NB4 (cell line): ENCODE measurements at regions not wholly inside any gene's neighbourhood (a gene's known extent, or its start where the extent isn't known, plus 50 kb on each side); places are given as distances from the start of the nearest gene placed in this dataset.

Source experiments
- MYC ChIP-seq: IDR thresholded peaks from 2 replicates; pipeline ENCODE4 v1.6.1; 2011; ENCODE audit warnings: low read depth, low read length
- TF ChIP-seq, protein P1 (sequence below): IDR thresholded peaks from one replicate; pipeline ENCODE4 v1.5.1; 2012; ENCODE audit warnings: low read depth, low read length

DNA sequence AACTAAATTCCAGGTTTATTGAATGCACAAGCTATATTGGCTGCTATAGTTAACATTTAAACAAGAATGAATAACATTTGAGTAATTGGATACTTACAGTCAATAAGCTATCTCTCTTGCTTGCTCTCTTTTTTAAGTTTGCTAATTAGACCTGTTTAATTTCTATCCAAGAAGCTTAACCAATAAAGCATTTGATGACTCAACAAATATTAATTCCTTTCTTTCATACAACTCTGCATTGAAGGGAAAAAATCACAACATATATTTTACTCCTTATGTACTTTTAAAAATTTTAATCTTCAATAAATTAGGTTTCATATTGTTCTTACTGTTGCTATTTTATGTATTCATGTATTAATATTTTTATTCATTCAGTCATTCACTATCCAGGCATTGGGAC is 1552.6 kb upstream of the ADGRL3 start:
- TF ChIP-seq, protein P1, sequence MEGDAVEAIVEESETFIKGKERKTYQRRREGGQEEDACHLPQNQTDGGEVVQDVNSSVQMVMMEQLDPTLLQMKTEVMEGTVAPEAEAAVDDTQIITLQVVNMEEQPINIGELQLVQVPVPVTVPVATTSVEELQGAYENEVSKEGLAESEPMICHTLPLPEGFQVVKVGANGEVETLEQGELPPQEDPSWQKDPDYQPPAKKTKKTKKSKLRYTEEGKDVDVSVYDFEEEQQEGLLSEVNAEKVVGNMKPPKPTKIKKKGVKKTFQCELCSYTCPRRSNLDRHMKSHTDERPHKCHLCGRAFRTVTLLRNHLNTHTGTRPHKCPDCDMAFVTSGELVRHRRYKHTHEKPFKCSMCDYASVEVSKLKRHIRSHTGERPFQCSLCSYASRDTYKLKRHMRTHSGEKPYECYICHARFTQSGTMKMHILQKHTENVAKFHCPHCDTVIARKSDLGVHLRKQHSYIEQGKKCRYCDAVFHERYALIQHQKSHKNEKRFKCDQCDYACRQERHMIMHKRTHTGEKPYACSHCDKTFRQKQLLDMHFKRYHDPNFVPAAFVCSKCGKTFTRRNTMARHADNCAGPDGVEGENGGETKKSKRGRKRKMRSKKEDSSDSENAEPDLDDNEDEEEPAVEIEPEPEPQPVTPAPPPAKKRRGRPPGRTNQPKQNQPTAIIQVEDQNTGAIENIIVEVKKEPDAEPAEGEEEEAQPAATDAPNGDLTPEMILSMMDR, result no peak
- TF ChIP-seq MYC, result no peak
